Activated CD8-positive, alpha-beta memory T cell treated with anti-CD3 and anti-CD28 coated beads, Interleukin-2, amount 50 U/mL, for 1 hour (primary cell): ENCODE measurements at regions not wholly inside any gene's neighbourhood (a gene's known extent, or its start where the extent isn't known, plus 50 kb on each side); places are given as distances from the start of the nearest gene placed in this dataset.
"Not testable (repeated sequence)": the region's sequence is repeated elsewhere in the genome, so short reads cannot be mapped to it uniquely, and the experiment has no call there.

Experiments
- DNase-seq: peaks from one replicate; pipeline ENCODE4 v3.0.0-alpha.2; 2020; ENCODE audit errors: extremely low read depth

DNA sequence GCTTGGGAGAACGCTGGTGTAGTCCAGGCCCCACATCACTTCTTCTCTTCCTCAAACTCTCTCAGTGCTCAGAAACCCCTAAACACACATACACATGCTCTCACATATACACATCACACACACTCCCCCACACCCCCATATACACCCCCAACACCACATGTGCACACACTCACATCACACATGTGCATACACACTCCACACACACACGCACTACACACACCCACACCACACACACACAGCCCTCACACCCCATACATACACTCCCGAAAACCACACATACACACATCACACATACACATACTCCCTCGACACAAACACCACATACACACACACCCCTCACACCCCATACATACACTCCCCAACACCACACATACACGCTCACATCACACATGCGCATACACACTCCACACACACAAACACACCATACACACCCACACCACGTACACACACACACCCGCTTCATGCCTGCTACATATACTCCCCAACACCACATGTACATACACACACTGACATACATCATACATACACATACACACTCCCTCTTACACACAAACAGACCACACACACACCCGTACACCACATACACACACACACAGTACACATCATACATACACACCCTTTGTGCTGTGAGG lies 110.3 kb upstream of the TMEM170B start:
- no peak for DNase-seq

DNA sequence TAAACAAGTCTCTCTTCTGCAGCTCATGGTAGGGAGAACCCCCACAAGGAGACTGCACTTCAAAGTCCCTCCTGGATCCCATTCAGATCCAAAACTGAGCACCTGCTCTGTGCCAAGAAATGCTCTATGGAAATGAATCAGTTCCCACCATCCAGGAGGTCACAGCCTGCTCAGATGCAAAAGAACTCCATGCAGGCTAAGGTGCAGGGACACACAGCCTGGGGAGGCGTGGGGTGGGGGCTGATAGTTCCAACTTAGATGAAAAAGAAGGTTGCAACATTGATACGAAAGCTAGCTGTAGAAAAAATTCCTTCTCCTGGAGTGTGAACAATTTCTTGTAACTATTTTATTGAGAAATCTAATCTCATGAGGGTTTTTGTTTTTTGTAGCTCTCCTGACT lies 111.0 kb upstream of the TMEM170B start:
- no peak for DNase-seq

DNA sequence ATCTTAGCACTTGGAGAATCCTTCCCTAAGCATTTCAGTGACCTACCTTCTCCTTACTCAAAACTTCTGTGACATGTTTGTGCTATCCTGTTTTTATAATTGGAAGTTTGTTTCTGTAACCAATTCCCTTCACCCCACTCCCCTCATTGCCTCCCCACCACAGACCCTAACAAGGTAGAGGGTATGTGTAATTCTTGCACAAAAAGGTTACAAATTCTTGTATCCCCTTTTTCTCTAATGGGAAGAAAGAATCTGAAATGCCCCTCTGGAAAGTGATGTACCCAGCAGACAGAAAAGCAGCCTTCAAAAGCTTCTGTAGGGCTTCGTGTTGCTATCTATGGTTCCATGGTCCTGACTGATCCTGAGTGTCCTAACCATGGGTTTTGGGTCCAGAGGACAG lies 111.7 kb upstream of the TMEM170B start:
- DNase-seq: no peak

DNA sequence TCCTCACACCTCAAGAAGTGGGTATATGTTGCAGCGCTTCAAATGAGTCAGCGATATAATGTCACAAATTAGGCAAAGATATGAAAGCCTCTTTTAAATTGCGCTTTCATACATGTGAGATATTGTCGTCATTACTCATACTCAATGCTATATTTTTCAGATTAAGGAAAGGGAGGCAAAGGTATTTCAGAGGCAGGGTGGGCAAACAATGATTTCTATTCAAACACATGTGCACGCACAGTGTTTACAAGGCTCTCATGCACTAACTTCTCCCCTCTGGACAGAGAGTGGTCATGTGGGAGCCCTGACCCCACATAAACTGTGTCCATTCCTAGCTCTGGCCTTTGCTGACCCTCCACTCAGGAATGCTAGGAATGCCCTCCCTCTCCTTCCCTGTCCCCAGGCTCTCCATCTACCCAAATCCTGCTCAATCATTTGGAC lies 112.1 kb upstream of the TMEM170B start:
- no peak for DNase-seq

DNA sequence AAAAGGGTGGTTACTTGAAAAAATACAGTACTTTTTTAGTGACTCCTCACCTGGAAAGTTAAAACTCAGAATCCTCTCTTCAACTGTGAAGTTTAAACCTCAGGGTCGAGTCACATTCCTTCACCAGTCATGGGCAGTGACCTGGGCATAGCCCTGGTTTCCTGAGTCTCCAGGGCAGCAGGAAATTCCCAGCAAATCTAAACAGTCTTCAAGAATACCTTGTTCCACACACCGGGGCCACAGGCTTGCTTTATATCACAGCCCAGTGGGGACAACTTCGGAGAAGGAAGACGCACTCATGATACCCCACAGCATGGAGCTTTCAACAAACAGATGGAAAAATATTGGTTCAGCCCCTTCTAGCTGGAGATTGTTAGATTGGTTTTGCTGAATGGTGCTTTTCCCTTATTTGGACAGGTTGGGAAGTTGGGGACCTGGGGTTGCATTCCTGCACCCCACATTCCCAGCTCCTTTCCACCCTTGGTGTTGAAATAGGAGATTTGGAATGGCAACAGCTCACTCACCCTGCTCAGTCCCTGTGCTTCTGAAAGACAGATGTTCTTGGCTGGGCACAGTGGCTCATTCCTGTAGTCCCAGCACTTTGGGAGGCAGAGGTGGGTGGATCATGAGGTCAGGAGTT lies 113.0 kb upstream of the TMEM170B start:
- no peak for DNase-seq

DNA sequence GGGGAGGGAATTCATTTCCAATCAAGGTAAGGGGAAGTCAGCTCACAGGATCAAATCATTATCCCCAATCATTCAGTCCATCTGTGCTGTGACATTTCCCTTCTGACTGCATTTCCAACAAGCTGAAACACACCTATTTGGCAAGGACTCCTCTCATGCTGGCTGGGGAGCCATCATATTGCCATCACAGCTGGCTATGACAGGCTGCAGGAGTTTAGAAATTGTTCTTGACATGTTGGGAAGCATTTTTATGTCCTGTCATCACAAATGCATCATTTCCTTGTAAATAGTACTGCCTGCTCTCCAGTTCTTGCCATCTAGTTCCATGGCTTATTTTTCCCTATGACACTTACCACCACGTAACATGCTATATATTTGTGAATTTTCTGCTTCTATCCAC lies 113.9 kb upstream of the TMEM170B start:
- no peak for DNase-seq

DNA sequence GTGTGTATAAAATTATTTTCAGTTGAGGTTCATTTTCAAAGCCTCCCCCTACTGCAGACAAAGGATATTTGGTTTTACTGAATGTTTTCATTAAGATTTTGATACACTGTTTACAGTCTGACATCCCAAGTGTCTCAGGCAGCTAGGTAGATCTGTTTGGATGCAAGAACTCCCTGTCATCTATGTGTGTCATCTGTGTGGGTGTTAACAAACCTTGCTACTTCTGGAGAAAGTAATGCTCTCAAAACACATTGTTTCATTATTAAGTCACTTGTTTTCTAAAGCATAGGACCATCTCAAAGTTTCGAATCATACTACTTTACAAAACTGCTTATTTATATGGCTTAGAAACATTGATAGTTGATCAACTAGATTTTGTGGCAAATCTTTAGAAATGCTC lies 114.5 kb upstream of the TMEM170B start:
- DNase-seq: no peak

DNA sequence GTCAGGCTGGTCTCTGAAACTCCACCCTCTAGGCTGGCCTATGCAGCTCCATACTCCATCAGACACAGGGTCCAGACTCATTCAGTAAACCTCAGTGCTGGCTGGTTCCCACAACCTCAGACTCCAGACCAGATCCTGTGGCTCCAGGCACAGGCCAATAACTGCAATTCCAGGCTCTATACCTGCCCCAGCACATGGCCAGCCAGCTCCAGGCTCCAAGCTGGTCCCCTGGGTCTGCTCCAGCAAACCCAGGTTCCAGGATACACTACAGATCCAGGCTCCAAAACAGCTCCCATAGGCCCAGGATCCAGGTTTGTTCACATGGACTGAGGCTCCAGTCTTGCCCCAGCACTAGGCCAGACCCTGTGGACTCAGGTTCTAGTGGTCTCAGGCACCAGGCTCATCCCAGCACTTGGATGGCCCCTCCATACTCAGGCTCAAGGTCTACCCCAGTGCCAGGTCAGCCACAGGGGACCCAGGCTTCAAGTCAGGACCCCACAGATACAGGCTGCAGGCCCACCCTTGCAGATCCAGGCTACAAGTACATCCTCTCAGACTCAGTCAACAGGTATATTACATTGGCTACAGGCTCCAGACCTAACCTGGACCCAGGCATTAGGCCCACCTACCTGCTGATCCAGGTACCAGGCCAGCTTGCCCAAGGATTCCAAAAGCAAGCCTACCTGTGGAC lies 117.6 kb upstream of the TMEM170B start:
- DNase-seq: no peak

DNA sequence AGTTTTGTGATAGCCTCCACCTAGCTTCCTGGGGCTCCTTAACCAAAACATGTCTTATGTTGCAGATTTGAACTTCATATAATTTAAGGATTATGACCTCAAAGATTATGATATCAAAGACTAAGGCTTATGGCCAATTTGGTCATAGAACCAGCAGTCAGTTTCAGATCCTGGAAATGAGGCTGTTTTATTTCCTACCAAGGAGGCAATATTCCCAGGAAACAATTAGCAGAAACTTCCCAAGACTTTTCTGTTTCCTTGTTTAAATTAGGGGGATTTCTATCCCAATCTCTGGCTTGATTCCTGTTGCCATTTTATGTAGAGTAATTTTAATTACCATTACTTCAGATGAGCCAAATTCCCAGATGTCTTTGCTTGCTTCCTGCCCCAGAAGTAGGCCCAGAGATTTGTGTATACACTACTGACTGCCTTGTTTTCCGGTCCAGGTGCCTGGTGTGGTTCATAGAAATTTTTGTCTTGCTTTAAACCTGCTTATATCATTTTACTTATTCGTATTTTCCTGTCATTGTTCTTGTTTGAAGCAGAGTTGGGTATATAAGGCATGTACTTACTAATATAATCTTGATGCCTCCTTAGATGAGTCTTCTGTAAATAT lies 119.2 kb upstream of the TMEM170B start:
- DNase-seq: no peak

DNA sequence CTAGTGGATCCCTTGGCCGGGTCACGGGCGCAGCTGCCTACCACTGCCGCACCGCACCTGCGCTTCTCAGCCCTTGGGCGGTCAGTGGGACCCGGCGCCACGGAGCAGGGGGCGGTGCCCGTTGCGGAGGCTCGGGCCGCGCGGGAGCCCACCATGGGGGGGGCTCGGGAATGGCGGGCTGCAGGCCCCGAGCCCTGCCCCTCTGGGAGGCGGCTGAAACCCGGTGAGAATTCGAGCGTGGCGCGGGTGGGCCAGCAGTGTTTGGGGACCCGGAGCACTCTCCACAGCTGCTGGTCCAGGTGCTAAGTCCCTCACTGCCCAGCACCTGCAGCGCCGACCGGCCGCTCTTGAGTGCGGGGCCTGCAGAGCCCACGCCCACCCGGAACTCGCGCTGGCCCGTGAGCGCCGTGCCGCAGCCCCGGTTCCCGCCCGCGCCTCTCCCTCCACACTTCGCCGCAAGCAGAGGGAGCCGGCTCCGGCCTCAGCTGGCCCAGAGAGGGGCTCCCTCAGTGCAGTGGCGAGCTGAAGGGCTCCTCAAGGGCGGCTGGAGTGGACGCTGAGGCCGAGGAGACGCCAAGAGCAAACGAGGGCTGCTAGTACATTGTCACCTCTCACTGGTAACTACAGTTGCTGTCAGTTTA lies 120.5 kb upstream of the TMEM170B start:
- no peak for DNase-seq

DNA sequence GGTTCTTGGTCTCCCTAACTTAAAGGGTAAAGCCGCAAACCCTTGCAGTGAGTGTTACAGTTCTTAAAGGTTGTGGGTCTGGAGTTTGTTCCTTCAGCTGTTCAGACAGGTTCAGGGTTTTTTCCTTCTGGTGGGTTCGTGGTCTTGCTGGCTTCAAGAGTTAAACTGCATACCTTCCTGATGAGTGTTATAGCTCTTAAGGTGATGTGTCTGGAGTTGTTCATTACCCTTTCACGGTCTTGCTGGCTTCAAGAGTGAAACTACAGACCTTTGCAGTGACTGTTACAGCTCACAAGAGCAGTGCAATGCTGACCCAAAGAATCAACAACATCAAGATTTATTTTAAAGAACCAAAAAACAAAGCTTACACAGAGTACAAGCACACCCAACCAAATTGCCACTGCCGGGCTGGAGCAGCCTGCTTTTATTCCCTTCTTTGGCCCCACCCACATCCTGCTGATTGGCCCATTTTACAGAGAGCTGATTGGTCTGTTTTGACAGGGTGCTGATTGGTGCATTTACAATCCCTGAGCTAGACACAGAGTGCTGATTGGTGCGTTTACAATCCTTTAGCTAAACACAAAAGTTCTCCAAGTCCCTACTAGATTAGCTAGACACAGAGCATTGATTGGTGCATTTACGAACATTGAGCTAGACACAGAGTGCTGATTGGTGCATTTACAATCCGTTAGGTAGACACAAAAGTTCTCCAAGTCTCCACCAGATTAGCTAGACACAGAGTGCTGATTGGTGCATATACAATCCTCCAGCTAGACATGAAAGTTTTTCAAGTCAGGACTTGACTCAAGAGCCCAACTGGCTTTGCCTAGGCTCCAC lies 121.2 kb upstream of the TMEM170B start:
- not testable (repeated sequence) for DNase-seq

DNA sequence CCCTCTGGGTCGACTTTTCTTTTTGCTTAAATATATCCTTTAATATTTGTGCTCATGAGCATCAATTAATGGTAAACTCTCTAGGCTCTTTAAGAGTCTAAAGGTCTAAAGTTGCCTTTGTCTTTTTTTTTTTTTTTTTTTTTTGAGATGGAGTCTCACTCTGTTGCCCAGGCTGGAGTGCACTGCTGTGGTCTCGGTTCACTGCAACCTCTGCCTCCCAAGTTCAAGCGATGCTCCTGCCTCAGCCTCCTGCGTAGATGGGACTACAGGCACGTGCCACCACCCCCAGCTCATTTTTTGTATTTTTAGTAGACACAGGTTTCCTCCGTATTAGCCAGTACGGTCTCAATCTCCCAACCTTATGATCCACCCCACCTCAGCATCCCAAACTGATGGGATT lies 122.0 kb upstream of the TMEM170B start:
- no peak for DNase-seq

DNA sequence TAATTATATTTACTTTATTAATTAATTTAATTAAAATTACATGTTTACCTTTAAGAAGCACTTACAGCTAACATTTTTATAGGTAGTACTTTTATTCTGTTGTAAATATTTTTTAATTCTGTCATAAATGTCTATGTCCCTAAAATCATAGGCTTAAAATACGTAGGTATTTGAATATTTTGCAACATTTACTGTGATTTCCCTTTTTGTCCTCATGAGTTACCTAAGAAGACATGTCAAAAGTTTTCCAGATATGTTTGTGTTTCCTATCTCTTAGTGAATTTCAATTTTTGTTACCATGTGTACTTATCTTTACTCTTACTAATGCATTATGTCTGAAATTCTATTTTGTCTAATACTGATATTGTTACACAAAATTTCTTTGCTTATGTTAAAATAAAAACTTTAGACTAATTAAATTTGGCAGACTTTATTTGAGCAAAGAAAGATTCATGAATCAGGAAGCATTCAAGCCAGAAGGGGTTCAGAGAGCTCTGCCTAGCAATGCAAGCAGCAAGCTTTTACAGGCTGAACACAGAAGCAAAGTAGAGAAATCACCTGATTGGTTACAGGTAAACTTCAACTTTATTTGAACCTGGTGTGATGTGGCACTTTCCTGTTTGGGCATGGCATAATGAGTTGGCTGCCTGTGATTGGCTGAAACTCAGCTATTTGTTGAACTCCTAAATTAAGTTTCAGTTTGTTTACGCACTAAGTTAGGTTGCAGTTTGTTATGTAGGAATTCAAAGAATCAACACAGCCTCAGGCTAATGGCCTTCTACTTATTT lies 123.2 kb upstream of the TMEM170B start:
- DNase-seq: no peak

DNA sequence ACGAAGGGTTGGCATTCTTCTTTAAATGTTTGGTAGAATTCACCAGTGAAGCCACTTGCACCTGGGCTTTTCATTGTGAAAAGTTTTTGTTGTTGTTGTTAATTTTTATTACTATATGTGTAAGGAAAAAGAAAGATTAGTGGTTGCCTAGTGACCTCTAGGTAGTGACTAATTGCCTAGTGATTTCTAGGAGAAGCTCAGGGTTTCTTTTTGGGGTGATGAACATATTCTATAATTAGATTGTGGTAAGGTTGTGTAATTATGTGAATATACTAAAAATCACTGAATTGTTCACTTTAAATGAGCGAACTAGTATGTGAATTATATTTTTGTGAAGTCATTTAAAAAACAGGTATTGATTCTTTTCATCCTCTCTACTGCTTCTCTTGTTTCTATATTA lies 123.8 kb upstream of the TMEM170B start:
- DNase-seq: no peak

DNA sequence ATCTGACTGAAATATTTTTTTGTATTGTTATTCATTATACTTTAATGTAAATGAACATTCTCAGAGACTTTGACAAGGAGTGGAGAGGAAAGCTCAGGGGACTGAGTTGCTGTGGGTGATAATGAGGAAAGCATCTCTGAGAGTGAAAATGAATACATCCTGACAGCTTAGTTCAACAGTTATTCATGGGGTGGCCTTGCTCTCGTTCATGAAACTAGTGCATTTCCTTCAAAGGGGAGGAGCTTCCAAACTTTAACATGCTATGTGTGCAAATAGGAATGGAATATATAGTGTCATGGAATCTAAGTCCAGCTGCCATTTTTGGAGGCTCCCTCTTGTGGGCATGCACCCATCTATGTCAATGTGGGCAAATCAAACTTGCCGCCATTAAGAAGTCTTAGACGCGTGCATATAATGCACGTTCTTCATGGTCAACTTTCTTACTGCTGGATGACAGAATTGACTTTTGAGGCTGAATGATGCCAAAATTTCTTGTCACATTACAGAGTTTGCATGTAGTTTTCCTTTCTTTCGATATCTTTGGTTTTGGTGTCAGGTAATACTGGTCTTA lies 124.3 kb upstream of the TMEM170B start:
- no peak for DNase-seq

DNA sequence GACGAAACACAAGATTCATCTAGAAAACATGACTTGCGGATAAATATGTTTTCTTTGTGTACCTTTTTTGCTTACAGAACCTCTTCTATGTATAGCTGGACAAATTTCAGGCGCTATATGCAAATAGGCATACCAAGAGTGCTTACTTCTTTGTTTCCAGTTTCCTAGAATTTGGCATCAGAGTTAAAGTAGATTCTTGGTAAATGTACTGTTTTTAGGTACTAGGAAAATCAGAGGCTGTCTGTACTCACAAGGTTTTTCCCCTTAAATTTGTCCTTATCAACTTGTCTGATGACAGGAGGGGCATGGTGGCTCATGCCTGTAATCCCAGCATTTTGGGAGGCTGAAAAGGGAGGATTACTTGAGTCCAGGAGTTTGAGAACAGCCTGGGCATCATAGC lies 124.9 kb upstream of the TMEM170B start:
- no peak for DNase-seq

DNA sequence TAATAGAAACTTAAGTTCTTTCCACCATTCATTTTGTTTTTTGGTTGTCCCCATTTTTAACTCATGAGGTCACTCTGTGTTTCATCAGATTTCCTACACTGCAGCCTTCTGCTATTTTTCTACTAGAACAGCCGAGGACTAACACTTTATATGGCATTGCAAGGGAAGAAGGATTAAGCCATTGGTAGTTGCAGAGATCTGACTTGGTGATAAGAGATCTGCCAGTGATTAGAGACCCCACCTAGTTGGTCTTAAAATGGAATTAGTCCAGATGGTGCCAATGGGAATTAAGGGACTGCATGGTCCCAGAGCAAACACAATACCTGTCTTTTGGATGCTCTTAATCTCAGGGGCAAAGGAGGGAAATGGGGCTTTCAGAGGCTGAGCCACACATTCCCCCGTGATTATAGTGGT lies 125.5 kb upstream of the TMEM170B start:
- no peak for DNase-seq

DNA sequence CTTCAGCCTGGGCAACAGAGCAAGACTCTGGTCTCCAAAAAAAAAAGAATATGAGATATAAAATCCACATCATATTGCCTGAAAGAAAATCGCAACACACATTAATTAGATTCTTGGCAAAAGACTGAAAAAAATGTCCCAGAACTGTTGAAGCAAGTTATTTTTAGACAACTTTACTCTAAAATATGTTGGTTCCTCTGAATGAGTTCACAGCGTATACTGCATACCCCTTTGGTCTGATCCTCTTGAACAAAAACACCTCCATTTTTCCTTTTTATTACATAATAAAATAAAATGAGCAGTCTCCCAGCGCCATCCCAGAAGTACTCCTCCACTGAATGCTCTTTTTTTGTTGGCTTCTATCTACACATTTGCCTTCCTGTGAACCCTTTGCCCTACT lies 126.0 kb upstream of the TMEM170B start:
- DNase-seq: no peak

DNA sequence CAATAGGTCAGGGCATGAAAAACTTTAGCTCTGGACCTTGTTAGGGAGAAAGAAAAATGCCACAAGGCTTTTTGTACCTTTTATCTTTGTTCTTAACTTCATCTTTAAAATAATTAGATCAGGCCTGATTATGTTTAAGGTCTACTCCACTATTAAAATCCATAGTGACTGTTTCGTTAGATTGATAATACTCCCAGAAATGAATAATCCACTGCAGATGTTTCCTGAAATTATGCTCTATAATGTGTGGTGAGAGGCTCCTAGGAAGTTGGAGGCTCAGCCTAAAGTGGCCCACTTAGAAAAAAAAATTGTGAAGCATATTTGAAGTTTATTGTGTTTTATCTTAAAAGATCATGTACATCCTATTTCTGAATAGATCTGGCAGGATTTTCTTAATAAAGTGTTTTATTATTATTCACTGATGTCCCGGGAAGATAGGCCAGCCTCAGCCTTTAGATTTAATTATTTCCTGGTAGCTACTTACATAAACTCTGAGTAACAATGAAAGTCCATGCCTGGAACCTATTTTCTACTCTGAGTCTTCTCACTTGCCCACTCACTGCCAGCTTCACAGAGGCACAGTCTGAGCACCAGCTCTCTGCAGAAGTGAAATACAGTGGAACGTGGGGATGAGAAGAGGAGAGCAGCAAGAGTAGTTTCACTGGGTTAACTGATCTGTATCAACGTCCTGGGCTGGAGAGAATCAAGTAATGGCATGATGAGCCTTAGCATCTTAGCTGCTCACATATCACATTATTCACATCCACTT lies 126.8 kb upstream of the TMEM170B start:
- DNase-seq: no peak

DNA sequence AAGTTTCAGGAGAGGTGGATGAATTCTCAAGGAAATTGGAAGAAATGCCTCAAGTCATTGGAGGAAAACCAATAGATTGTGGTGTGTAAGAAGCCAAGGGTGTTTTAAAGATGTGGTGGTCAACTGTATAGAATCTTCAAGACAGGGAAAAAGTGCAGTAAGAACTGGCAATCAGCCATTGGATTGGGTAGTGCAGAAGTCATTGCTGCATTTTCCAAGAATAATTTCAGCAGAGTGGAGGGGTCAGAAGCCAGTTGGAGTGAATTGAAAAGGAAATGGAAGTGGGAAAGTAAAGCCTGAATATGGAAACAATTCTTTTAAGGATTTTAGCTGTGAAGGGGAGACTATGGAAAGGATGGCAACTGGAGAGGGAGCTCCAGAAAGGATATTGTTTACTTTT lies 128.2 kb upstream of the TMEM170B start:
- no peak for DNase-seq
